HG02943 (cell line): ENCODE measurements at regions not wholly inside any gene's neighbourhood (a gene's known extent, or its start where the extent isn't known, plus 50 kb on each side); places are given as distances from the start of the nearest gene placed in this dataset.
"Not testable (repeated sequence)": the region's sequence is repeated elsewhere in the genome, so short reads cannot be mapped to it uniquely, and the experiment has no call there.

Experiments
- ATAC-seq: cut with Tn5 transposase; IDR thresholded peaks from one replicate; pipeline ENCODE4 v1.9.1; 2021; ENCODE audit warnings: mild to moderate bottlenecking, low read depth, moderate library complexity; ENCODE audit not compliant: unreplicated experiment

- no peak for ATAC-seq
These were observed 303.6 kb upstream of the LRRN1 start for GRCh38 chr3:3495611-3496010.

GRCh38 chr3:3476669-3477068, 297.2 kb upstream of the CRBN start:
- ATAC-seq, result no peak

GRCh38 chr3:3468596-3468995, 289.1 kb upstream of the CRBN start:
- ATAC-seq, result no peak

- ATAC-seq, result no peak
These were observed 284.6 kb upstream of the CRBN start for GRCh38 chr3:3464131-3464530.

- ATAC-seq, result no peak
These were observed 281.8 kb upstream of the CRBN start for GRCh38 chr3:3461317-3461716.

- no peak for ATAC-seq
These were observed 269.0 kb upstream of the CRBN start for GRCh38 chr3:3448468-3448867.

- ATAC-seq, result no peak
These were observed 268.1 kb upstream of the CRBN start for GRCh38 chr3:3447641-3448040.

GRCh38 chr3:3446251-3446650, 266.8 kb upstream of the CRBN start:
- ATAC-seq, result no peak

GRCh38 chr3:3443482-3443881, 264.0 kb upstream of the CRBN start:
- no peak for ATAC-seq

- no peak for ATAC-seq
These were observed 254.2 kb upstream of the CRBN start for GRCh38 chr3:3433711-3434110.

- ATAC-seq, result no peak
These were observed 250.3 kb upstream of the CRBN start for GRCh38 chr3:3429841-3430240.

- not testable (repeated sequence) for ATAC-seq
These were observed 228.2 kb upstream of the CRBN start for GRCh38 chr3:3407707-3408106.

GRCh38 chr3:3405131-3405530, 225.6 kb upstream of the CRBN start:
- no peak for ATAC-seq

GRCh38 chr3:3403700-3404099, 224.2 kb upstream of the CRBN start:
- ATAC-seq, result no peak

GRCh38 chr3:3392946-3393345, 213.5 kb upstream of the CRBN start:
- ATAC-seq, result no peak

GRCh38 chr3:3383461-3383860, 204.0 kb upstream of the CRBN start:
- ATAC-seq, result no peak

- no peak for ATAC-seq
These were observed 192.8 kb upstream of the CRBN start for GRCh38 chr3:3372210-3372777.

- no peak for ATAC-seq
These were observed 188.8 kb upstream of the CRBN start for GRCh38 chr3:3368306-3368705.

- no peak for ATAC-seq
These were observed 186.9 kb upstream of the CRBN start for GRCh38 chr3:3366386-3366785.

- no peak for ATAC-seq
These were observed 186.2 kb upstream of the CRBN start for GRCh38 chr3:3365716-3366115.

- ATAC-seq, result no peak
These were observed 177.4 kb upstream of the CRBN start for GRCh38 chr3:3356846-3357245.

- ATAC-seq, result no peak
These were observed 176.0 kb upstream of the CRBN start for GRCh38 chr3:3355442-3355841.

GRCh38 chr3:3353153-3353552, 173.7 kb upstream of the CRBN start:
- ATAC-seq, result no peak
